A673 (cell line): ENCODE measurements at regions not wholly inside any gene's neighbourhood (a gene's known extent, or its start where the extent isn't known, plus 50 kb on each side); places are given as distances from the start of the nearest gene placed in this dataset.
"Not testable (repeated sequence)": the region's sequence is repeated elsewhere in the genome, so short reads cannot be mapped to it uniquely, and the experiment has no call there.

Experiments
- EZH2 ChIP-seq: fragments of 200-600 bp; sonication (generic); IDR thresholded peaks from 2 replicates; pipeline ENCODE4 v1.6.1; 2017; ENCODE audit warnings: borderline replicate concordance, low read depth, mild to moderate bottlenecking, mixed read lengths, antibody characterized with exemption, low read length; ENCODE audit not compliant: poor library complexity, severe bottlenecking
- TF ChIP-seq, protein P1 (sequence below): fragments of 300-800, 200-600 bp; sonication (generic); conservative IDR thresholded peaks from 2 replicates; pipeline ENCODE4 v1.5.1; 2017; ENCODE audit warnings: low read depth, mild to moderate bottlenecking, antibody characterized with exemption, low read length, moderate library complexity, mixed read lengths

DNA sequence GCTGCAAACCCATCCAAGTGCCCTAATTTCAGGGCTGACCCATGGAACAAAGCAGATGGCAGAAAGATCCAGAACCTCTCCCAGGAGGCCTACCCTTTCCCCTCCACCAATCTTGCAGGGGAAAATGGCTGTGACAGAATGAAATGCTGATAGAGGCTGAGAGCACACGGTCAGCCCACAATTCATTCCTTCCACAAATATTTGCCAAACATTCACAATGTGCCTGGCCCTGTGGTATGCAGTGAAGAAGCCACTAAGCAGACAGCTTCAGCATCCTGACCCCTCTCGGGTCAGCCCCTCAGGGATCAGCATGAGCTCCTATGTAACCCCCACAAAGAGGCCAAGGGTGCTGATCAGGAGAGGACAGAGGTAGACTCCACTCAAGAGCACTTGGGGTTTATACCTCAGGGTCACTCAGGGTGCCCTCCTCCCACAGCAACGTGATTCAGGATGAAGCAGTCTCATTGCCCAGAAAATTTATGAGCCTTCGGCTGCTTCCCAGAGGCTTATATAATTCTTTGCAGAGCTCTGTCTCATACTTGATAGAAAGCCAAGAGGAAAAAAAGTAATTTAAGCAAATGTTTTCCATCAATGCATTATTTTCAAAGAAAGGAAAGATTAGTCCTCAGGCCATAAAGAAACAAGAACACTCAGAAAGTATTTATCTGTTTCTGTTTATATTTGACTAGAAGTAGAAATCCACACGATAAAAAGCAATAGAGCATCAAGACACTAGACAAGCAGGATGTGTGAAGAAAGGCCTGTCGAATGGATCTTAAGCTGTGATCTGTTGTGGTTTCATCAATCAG, 123.8 kb upstream of the VOPP1 start:
- TF ChIP-seq, protein P1, sequence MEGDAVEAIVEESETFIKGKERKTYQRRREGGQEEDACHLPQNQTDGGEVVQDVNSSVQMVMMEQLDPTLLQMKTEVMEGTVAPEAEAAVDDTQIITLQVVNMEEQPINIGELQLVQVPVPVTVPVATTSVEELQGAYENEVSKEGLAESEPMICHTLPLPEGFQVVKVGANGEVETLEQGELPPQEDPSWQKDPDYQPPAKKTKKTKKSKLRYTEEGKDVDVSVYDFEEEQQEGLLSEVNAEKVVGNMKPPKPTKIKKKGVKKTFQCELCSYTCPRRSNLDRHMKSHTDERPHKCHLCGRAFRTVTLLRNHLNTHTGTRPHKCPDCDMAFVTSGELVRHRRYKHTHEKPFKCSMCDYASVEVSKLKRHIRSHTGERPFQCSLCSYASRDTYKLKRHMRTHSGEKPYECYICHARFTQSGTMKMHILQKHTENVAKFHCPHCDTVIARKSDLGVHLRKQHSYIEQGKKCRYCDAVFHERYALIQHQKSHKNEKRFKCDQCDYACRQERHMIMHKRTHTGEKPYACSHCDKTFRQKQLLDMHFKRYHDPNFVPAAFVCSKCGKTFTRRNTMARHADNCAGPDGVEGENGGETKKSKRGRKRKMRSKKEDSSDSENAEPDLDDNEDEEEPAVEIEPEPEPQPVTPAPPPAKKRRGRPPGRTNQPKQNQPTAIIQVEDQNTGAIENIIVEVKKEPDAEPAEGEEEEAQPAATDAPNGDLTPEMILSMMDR = not testable (repeated sequence)
- TF ChIP-seq EZH2 = not testable (repeated sequence)
